DND-41 (cell line): ENCODE measurements at regions not wholly inside any gene's neighbourhood (a gene's known extent, or its start where the extent isn't known, plus 50 kb on each side); places are given as distances from the start of the nearest gene placed in this dataset.

Source experiments
- CTCF ChIP-seq: IDR thresholded peaks from 2 replicates; pipeline ENCODE4 v1.5.1; 2012; ENCODE audit warnings: borderline replicate concordance, low read length, moderate library complexity, mild to moderate bottlenecking; ENCODE audit not compliant: poor library complexity, severe bottlenecking; ENCODE audit errors: extremely low read depth
- EZH2 ChIP-seq: IDR thresholded peaks from 3 replicates; pipeline ENCODE4 v1.6.1; 2012; ENCODE audit warnings: borderline replicate concordance, low read depth, mild to moderate bottlenecking, moderate library complexity, low read length, inconsistent platforms; ENCODE audit not compliant: severe bottlenecking

- TF ChIP-seq EZH2 (no peak), CTCF (no peak)
Measured at GRCh38 chr13:65605396-65605795, 1624.7 kb downstream of the PCDH9 start.
